ENCODE measurements at regions not wholly inside any gene's neighbourhood (a gene's known extent, or its start where the extent isn't known, plus 50 kb on each side); places are given as distances from the start of the nearest gene placed in this dataset.

GRCh38 chr2:16816016-16816415, 150.4 kb upstream of the CYRIA start:
- no peaks in the 10 kb centered on the region for H3F3A ChIP-seq (ENCODE audit: insufficient read depth, low read length)
- no peaks in the 10 kb centered on the region for H3K79me2 ChIP-seq (ENCODE audit: low read length)
- no peak overlapping the region for H3K9ac ChIP-seq (ENCODE audit: low read length)
- TF ChIP-seq EZH2phosphoT487 (IDR thresholded peaks at IDR 0.05; ENCODE audit: low read length) (no peak), EZH2 (optimal IDR thresholded peaks at IDR 0.05; ENCODE audit: low read depth, low read length) (no peak), CTCF (IDR thresholded peaks at IDR 0.05; ENCODE audit: low read length) (no peak)
- no peak overlapping the region for H3K27ac ChIP-seq (ENCODE audit: low read length)
- H4K20me1 ChIP-seq (ENCODE audit: insufficient read depth, low read length): no peaks in the 10 kb centered on the region
- H3K9me2 ChIP-seq (replicated peaks; ENCODE audit: insufficient read depth, low read length): no peaks in the 10 kb centered on the region
- no peak overlapping the region for H2AFZ ChIP-seq (ENCODE audit: low read length)
- H3K4me2 ChIP-seq (ENCODE audit: low read depth, low read length): no peak overlapping the region
- H3K36me3 ChIP-seq (replicated peaks; ENCODE audit: insufficient read depth, low read length): no peaks in the 10 kb centered on the region
- no peaks in the 10 kb centered on the region for H3K27me3 ChIP-seq (replicated peaks; ENCODE audit: insufficient read depth, low read length)
- no peaks in the 10 kb centered on the region for H3K9me3 ChIP-seq (replicated peaks; ENCODE audit: insufficient read depth, low read length)
- H3K4me1 ChIP-seq (ENCODE audit: low read length): no peaks in the 10 kb centered on the region
- H3K4me3 ChIP-seq (ENCODE audit: low read length): no peak overlapping the region
- no peak for DNase-seq

- Histone ChIP-seq H3F3A (ENCODE audit: insufficient read depth, low read length) (no peaks in the 10 kb centered on the region), H3K4me1 (ENCODE audit: low read length) (no peaks in the 10 kb centered on the region), H3K4me2 (ENCODE audit: low read depth, low read length) (no peak overlapping the region), H3K9me2 (replicated peaks; ENCODE audit: insufficient read depth, low read length) (no peaks in the 10 kb centered on the region), H3K9ac (ENCODE audit: low read length) (no peak overlapping the region), H3K79me2 (ENCODE audit: low read length) (no peaks in the 10 kb centered on the region), H3K4me3 (ENCODE audit: low read length) (no peak overlapping the region), H4K20me1 (ENCODE audit: insufficient read depth, low read length) (no peaks in the 10 kb centered on the region), H3K9me3 (replicated peaks; ENCODE audit: insufficient read depth, low read length) (no peaks in the 10 kb centered on the region), H3K27ac (ENCODE audit: low read length) (no peak overlapping the region), H2AFZ (ENCODE audit: low read length) (no peak overlapping the region), H3K36me3 (replicated peaks; ENCODE audit: insufficient read depth, low read length) (no peaks in the 10 kb centered on the region), H3K27me3 (replicated peaks; ENCODE audit: insufficient read depth, low read length) (no peaks in the 10 kb centered on the region)
- TF ChIP-seq CTCF (IDR thresholded peaks at IDR 0.05; ENCODE audit: low read length): no peak
- TF ChIP-seq EZH2phosphoT487 (IDR thresholded peaks at IDR 0.05; ENCODE audit: low read length): no peak
- TF ChIP-seq EZH2 (optimal IDR thresholded peaks at IDR 0.05; ENCODE audit: low read depth, low read length): no peak
- DNase-seq: no peak
Observed at GRCh38 chr2:16813593-16813992, 148.0 kb upstream of the CYRIA start.

GRCh38 chr2:16798472-16798871, 132.8 kb upstream of the CYRIA start:
- Histone ChIP-seq H3K9me3 (replicated peaks; ENCODE audit: insufficient read depth, low read length) (no peaks in the 10 kb centered on the region), H3K9ac (ENCODE audit: low read length) (no peak overlapping the region), H2AFZ (ENCODE audit: low read length) (no peak overlapping the region), H3K27ac (ENCODE audit: low read length) (no peak overlapping the region), H4K20me1 (ENCODE audit: insufficient read depth, low read length) (no peaks in the 10 kb centered on the region), H3K9me2 (replicated peaks; ENCODE audit: insufficient read depth, low read length) (no peaks in the 10 kb centered on the region), H3K27me3 (replicated peaks; ENCODE audit: insufficient read depth, low read length) (no peaks in the 10 kb centered on the region), H3K4me1 (ENCODE audit: low read length) (no peaks in the 10 kb centered on the region), H3K4me3 (ENCODE audit: low read length) (no peak overlapping the region), H3K36me3 (replicated peaks; ENCODE audit: insufficient read depth, low read length) (no peaks in the 10 kb centered on the region), H3F3A (ENCODE audit: insufficient read depth, low read length) (no peaks in the 10 kb centered on the region), H3K79me2 (ENCODE audit: low read length) (no peaks in the 10 kb centered on the region), H3K4me2 (ENCODE audit: low read depth, low read length) (no peak overlapping the region)
- TF ChIP-seq EZH2 (optimal IDR thresholded peaks at IDR 0.05; ENCODE audit: low read depth, low read length) (no peak), CTCF (IDR thresholded peaks at IDR 0.05; ENCODE audit: low read length) (no peak), EZH2phosphoT487 (IDR thresholded peaks at IDR 0.05; ENCODE audit: low read length) (no peak)
- no peak for DNase-seq
